Osteocyte (in vitro differentiated cells): ENCODE measurements at regions not wholly inside any gene's neighbourhood (a gene's known extent, or its start where the extent isn't known, plus 50 kb on each side); places are given as distances from the start of the nearest gene placed in this dataset.

Source experiments
- DNase-seq: peaks from one replicate; pipeline ENCODE4 v3.0.0; 2021; ENCODE audit warnings: mixed read lengths; ENCODE audit not compliant: unreplicated experiment; ENCODE audit errors: extremely low spot score
- H3K27ac Mint-ChIP-seq: one replicate; pipeline ENCODE4 v1.8.0; 2021; ENCODE audit warnings: mild to moderate bottlenecking, mixed read lengths; ENCODE audit not compliant: unreplicated experiment
- H3K27me3 Mint-ChIP-seq: one replicate; pipeline ENCODE4 v1.8.0; 2021; ENCODE audit warnings: mixed read lengths; ENCODE audit not compliant: unreplicated experiment
- H3K36me3 Mint-ChIP-seq: one replicate; pipeline ENCODE4 v1.8.0; 2021; ENCODE audit warnings: mixed read lengths; ENCODE audit not compliant: unreplicated experiment
- H3K4me1 Mint-ChIP-seq: one replicate; pipeline ENCODE4 v1.8.0; 2021; ENCODE audit warnings: mixed read lengths; ENCODE audit not compliant: unreplicated experiment
- H3K4me3 Mint-ChIP-seq: one replicate; pipeline ENCODE4 v1.8.0; 2021; ENCODE audit warnings: mild to moderate bottlenecking, moderate library complexity, mixed read lengths; ENCODE audit not compliant: unreplicated experiment
- H3K9me3 Mint-ChIP-seq: one replicate; pipeline ENCODE4 v1.8.0; 2021; ENCODE audit warnings: mixed read lengths; ENCODE audit not compliant: unreplicated experiment
- TF ChIP-seq, protein P1 (sequence below): fragments of 200-600 bp; sonication (generic); IDR thresholded peaks from 2 replicates; pipeline ENCODE4 v1.5.0; 2021; ENCODE audit warnings: antibody characterized with exemption, mild to moderate bottlenecking, moderate library complexity

DNA sequence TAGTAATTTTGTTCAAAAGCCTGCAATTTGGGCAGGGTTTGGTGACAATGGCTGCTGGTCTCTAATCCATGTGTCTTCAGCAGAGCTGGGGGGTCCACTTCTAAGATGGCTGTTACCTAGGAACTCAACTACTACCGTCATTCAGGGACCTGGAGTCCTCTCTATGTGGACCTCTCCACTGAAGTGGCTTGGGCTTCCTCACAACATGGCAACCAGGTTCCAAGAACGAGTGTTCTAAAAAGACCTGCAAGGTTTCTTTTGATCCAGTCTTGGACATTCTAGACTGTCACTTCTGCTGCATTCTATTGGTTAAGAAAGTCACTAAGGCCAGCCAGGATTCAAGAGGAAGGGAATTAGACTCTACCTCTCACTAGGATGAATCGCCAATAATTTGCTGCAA is 387.0 kb downstream of the NXPE2 start:
- H3K27ac Mint-ChIP-seq = no peak overlapping the region
- DNase-seq = no peak
- peaks cover 10% of the 10 kb centered on the region for H3K9me3 Mint-ChIP-seq
- no peak overlapping the region for H3K4me3 Mint-ChIP-seq
- TF ChIP-seq, protein P1, sequence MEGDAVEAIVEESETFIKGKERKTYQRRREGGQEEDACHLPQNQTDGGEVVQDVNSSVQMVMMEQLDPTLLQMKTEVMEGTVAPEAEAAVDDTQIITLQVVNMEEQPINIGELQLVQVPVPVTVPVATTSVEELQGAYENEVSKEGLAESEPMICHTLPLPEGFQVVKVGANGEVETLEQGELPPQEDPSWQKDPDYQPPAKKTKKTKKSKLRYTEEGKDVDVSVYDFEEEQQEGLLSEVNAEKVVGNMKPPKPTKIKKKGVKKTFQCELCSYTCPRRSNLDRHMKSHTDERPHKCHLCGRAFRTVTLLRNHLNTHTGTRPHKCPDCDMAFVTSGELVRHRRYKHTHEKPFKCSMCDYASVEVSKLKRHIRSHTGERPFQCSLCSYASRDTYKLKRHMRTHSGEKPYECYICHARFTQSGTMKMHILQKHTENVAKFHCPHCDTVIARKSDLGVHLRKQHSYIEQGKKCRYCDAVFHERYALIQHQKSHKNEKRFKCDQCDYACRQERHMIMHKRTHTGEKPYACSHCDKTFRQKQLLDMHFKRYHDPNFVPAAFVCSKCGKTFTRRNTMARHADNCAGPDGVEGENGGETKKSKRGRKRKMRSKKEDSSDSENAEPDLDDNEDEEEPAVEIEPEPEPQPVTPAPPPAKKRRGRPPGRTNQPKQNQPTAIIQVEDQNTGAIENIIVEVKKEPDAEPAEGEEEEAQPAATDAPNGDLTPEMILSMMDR = no peak
- no peaks in the 10 kb centered on the region for H3K27me3 Mint-ChIP-seq
- no peaks in the 10 kb centered on the region for H3K4me1 Mint-ChIP-seq
- H3K36me3 Mint-ChIP-seq = no peaks in the 10 kb centered on the region

DNA sequence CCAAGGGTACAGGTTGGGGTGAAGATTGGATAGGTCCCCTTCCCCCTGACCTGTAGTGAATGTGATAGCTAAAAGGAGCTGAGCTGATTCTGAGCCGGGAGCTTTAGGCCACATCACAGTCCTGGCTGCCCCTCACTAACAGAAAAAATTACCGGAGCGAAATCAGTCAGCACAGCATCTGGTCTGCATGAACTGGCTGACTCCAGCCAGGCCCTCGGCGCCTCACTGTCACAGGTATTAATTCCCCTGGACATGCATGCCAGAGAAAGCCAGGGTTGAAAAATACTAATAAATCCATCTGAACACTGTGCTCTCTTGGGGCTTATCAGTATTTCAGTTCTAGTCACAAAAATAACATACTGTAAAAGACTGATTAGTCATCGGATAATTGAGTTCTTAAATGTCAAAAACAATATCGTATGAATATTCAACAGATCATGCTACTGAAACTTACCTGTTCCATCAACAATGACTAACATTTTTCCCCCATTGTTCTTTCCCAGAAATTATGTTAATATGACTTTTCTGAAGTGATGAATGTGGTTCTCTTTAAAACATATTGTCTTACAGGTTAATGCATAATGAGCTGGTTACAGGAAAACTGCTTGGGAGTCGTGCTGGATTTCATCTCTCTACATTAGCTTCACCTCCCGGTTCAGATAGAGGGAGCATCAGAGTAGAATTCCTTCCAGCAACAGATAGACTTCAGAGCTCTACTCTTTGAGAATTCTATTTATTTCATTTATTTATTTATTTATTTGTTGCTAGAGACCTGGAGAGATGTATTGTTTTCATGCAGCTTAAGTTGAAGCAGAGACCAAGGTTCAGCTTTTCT is 387.7 kb downstream of the NXPE2 start:
- Mint-ChIP-seq H3K27ac (no peak overlapping the region), H3K9me3 (peaks cover 10% of the 10 kb centered on the region), H3K4me3 (no peak overlapping the region), H3K4me1 (no peaks in the 10 kb centered on the region), H3K36me3 (no peaks in the 10 kb centered on the region), H3K27me3 (peaks cover 1% of the 10 kb centered on the region)
- TF ChIP-seq, protein P1 = no peak
- no peak for DNase-seq

DNA sequence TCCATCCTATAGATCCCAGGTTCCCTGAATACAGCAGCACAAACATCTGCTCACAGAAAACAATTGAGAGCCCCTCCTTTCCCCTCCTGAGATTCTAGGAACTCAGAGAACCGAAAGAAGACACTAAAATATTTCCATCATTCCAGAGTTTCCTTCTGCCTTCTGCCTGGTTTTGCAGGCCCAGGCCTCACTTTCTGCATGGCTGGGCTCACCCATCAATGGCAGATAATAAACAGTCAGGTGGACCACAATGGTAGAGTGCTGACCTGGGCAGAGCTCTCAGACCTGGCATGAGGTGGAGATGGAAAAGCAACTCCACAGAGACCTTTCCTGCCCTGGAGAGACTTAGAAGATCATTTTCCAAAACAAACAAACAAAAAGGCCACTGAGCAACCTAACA is 389.1 kb downstream of the NXPE2 start:
- no peak for DNase-seq
- Mint-ChIP-seq H3K27ac (no peak overlapping the region), H3K36me3 (no peaks in the 10 kb centered on the region), H3K4me1 (no peaks in the 10 kb centered on the region), H3K27me3 (peaks cover 4% of the 10 kb centered on the region), H3K9me3 (peaks cover 10% of the 10 kb centered on the region), H3K4me3 (no peak overlapping the region)
- TF ChIP-seq, protein P1 = no peak

DNA sequence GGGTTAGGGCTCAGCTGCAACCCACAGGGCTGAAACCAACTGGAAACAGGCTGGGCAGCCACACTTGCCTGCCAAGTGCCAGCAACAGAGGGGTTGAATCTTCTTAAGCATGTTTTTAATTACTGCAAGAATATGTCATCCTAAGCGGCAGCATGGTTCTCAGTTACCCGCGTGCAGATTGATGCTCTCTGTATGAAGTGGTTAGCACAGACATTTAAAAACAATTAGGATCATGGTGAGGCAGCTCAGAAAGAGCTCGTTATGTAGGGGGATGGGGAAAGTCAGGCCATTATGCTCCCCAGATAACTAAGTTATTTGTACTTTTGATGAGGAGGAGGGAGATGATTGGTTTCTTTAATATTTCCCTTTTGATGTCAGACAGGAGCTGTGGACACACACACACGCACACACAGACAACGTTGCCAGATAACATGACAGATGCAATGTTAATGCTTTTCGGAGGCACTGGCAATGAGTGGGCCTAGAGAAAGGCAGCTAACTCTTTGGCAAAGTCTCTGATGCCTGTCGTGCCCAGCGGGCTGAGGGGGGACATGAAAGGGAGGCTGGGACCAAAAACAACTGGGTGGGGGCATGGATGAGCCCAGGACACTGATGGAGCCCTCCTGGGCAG is 389.7 kb downstream of the NXPE2 start:
- TF ChIP-seq, protein P1 = no peak
- no peak for DNase-seq
- no peaks in the 10 kb centered on the region for H3K36me3 Mint-ChIP-seq
- H3K4me1 Mint-ChIP-seq = no peaks in the 10 kb centered on the region
- no peak overlapping the region for H3K4me3 Mint-ChIP-seq
- H3K27me3 Mint-ChIP-seq = peaks cover 4% of the 10 kb centered on the region
- H3K9me3 Mint-ChIP-seq = peaks cover 10% of the 10 kb centered on the region
- no peak overlapping the region for H3K27ac Mint-ChIP-seq

DNA sequence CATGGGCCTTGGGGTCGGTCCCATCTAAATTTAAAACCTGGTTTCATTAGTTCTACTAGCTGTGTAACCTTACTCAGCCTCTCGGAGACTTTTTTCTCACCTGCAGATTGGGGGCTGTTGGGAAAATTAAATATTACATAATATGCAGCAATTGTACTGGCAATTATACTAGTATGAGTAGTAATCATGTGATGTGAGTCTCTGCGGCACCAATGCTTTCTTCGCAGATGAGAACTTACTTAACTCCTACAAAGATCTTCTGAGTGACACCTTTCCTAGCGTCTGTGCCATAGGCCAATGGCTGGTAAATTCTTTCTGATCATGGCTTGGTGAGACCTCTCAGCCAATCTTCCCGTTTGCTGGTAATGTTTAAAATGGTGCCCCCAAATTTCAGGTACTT is 391.3 kb downstream of the NXPE2 start:
- no peak overlapping the region for H3K27ac Mint-ChIP-seq
- no peak for DNase-seq
- no peaks in the 10 kb centered on the region for H3K36me3 Mint-ChIP-seq
- TF ChIP-seq, protein P1 = no peak
- H3K4me3 Mint-ChIP-seq = no peak overlapping the region
- no peaks in the 10 kb centered on the region for H3K4me1 Mint-ChIP-seq
- H3K27me3 Mint-ChIP-seq = peaks cover 4% of the 10 kb centered on the region
- H3K9me3 Mint-ChIP-seq = peaks cover 10% of the 10 kb centered on the region
